ENCODE measurements at regions not wholly inside any gene's neighbourhood (a gene's known extent, or its start where the extent isn't known, plus 50 kb on each side); places are given as distances from the start of the nearest gene placed in this dataset.

DNA sequence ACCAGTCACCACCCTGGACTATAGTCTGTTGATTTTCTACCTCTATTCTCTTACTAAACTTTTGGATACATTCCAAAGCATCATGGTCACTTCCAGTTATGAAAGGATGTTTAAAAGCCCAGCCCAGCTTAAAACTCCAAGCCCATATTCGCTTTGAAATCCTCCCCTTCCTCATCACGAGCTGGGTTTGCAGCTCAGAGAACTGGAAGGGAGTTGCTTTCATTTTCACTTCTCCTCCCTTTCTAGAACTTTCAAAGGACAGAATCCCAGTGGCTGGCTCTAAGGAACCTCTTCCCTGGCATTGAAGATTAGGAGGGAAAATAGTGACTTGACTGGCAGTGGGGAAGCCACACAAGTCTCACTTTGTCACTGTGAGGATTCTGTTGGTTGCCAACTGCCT is 100.1 kb upstream of the DYNLRB2 start:
- TF ChIP-seq, protein P1, sequence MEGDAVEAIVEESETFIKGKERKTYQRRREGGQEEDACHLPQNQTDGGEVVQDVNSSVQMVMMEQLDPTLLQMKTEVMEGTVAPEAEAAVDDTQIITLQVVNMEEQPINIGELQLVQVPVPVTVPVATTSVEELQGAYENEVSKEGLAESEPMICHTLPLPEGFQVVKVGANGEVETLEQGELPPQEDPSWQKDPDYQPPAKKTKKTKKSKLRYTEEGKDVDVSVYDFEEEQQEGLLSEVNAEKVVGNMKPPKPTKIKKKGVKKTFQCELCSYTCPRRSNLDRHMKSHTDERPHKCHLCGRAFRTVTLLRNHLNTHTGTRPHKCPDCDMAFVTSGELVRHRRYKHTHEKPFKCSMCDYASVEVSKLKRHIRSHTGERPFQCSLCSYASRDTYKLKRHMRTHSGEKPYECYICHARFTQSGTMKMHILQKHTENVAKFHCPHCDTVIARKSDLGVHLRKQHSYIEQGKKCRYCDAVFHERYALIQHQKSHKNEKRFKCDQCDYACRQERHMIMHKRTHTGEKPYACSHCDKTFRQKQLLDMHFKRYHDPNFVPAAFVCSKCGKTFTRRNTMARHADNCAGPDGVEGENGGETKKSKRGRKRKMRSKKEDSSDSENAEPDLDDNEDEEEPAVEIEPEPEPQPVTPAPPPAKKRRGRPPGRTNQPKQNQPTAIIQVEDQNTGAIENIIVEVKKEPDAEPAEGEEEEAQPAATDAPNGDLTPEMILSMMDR (IDR thresholded peaks at IDR 0.05; ENCODE audit: extremely low read depth in 1 of 2, insufficient read depth in 1 of 2, low read depth in 1 of 2, low read length in 2 of 2) = no peak
- no peak for TF ChIP-seq EZH2 (IDR thresholded peaks at IDR 0.05; ENCODE audit: borderline replicate concordance, low read depth, low read length, severe bottlenecking)
- TF ChIP-seq POLR2A (IDR thresholded peaks at IDR 0.05; ENCODE audit: low read depth, low read length) = no peak
- TF ChIP-seq POLR2AphosphoS5 (IDR thresholded peaks at IDR 0.05; ENCODE audit: insufficient read depth, low read depth, low read length) = no peak
- TF ChIP-seq, protein P2, sequence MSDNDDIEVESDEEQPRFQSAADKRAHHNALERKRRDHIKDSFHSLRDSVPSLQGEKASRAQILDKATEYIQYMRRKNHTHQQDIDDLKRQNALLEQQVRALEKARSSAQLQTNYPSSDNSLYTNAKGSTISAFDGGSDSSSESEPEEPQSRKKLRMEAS (IDR thresholded peaks at IDR 0.05; ENCODE audit: insufficient read depth, insufficient read length) = no peak
- no peak for TF ChIP-seq MYC (IDR thresholded peaks at IDR 0.05; ENCODE audit: low read depth, low read length)
- TF ChIP-seq GATA2 (IDR thresholded peaks at IDR 0.05; ENCODE audit: insufficient read depth, insufficient read length, low read depth, low read length) = no peak
- no peak for TF ChIP-seq JUN (IDR thresholded peaks at IDR 0.05; ENCODE audit: borderline replicate concordance, insufficient read depth, insufficient read length, low read depth)

Data from endothelial cell of umbilical vein (primary cell).